Renal cortex interstitium (tissue), 11 donors: ENCODE measurements at regions not wholly inside any gene's neighbourhood (a gene's known extent, or its start where the extent isn't known, plus 50 kb on each side); places are given as distances from the start of the nearest gene placed in this dataset.

ENCODE experiments used
- DNase-seq, 11 donors: peaks; one replicate each; pipeline ENCODE4 v3.0.0-alpha.2; 2013; ENCODE audit warnings: low read depth in 9 of 11, low spot score in 4 of 11; ENCODE audit errors: extremely low read depth in 1 of 11

- no peak for DNase-seq
These were observed 104.4 kb downstream of the LIPG start for GRCh38 chr18:49666045-49666775.

DNA sequence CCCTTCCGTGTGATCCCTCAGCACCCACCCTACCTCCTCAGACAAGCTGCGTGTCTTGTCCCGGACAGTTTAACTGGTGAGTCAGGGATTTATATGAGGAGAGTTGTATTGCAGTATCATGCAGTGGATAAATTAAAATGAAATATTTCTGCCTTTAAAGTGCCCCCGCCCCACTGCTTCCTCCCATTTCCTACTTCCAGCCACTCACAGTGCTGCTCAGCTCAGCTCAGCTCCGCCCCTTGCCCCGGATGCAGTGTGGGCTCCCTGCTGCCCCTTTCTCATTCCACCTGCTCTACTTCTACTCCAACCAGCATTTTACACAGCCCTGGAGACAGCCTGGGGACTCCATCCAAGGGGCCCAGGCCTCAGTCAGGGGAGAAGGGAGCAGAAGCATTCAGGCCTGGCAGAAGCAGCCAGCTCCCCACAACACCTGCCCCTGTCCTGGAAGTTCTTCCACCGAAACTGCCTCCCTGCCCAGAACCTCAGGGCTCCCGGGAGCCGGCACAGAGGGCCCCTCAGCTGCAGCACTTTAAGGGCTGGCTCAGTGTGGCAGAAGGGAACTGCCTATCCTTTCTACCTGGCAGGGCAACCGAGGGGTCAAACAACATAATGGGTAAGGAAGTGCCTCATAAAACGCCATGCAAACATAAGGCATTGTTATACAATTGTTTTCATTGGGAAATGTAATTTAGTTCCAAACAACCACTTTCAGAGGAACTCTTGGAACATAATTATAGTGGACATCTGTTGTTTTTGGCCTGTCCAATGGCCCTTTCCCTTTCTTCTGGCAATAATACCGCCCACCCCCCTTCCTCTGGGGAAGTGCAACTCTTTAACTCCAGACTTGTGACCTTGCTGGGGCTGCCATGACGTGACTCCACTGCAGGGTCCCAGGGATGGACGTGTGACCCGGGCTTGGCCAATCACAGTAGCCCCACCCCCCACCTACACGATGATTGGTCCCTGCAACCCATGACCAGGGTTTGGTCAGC, 102.3 kb downstream of the LIPG start:
- no peak for DNase-seq

- no peak for DNase-seq
These were observed 100.6 kb downstream of the LIPG start for GRCh38 chr18:49662506-49662905.

DNA sequence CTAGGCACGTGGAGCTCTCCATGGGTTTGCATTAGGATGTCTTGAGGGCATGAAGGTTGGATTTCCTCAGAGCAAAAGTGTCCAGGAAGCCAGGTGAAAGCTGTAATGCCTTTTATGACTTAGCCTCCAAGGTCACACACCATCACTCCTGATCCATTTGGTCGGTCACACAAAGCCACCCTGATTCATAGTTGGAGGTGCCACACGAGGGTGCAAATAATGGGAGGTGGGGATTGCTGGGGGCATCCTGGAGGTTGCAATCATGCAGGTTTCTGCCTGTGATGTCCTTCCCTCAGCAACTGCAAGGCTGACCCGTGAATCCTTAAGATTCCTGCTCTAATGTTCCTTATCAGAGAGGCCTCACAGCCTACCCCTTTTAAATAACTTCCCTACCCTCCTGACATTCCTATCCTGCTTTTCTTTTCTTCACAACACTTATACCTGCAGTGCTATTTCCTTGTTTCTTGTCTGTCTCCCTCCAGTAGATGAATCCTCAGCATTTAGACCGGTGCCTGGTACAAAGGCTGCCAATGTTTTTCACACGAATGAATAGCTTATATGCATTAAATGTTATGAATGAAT, 97.1 kb downstream of the LIPG start:
- no peak for DNase-seq

DNA sequence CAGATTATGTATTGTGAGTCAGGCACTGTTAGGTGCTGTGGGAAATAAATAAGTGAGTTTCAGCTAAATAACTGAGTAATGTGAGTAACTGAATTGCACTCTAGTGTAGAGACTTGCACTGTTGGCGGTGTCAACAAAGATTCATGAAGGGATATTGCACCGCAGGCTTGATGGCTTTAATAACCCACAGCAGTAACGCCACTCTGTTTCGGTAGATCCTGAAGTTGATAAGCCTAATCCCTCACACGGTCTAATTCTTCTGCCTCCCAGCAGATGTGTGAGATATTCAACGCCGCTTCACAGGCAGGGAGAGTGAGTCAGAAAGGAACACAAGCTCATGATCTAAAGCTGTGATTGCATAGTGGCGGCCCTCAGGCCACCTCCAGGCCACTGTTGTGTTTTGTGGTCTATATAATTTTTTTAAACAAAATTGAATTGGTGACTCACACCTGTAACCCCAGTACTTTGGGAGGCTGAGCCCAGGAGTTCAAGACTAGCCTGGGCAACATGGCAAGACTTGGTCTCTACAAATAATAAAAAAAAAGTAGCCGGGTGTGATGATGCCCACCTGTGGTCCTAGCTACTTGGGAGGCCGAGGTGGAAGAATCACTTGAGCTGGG, 94.3 kb downstream of the LIPG start:
- DNase-seq: no peak

DNA sequence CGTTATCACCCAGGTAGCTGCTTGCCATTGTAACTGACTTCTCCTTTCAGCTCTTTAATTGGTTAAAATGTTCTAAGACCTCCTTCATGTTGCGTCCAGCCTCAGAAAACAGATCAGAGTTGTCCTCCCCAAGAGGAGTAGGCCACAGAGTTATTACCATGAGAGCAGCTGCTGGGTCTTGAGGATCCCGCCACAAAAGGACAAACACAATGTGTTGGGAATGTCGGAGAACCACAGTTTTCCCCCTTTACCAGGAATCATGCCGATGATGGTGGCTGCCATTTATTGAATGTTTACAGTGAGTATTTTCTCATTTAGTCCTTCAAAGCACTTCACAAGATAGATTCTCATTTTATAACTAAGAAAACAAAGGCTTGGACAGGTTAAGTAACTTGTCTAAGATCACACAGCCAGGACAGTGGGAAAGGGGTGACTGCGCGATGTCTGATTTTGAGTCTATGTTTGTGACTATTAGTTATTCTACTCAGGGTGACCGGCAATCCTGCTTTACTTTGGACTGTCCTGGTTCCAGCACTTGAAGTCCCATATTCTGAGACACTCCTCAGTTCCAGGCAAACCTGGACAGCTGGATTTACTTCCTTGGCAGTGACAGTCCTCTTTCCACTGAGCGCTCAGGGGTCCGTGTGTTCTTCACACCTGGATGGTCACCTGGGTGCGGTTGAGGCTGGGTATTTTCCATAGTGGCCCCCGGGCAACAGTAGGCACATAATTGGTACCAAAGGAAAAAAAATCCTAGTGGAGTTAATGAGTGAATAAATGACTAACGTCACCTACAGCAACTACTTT, 93.6 kb downstream of the LIPG start:
- no peak for DNase-seq

DNA sequence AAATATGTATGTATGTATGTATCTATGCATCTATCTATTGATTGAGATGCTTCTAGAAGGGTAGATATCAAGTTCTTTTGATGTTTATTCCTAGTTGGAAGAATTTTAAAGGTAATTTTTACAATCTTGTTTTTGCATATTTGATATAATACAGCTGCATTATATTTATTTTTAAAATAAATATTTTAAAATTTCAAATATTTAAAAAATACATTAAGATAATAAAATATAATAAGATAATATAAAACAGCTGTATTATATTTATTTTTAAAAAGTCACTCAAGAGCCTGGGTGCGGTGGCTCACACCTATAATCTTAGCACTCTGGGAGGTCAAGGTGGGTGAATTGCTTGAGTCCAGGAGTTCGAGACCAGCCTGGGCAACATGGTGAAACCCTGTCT, 92.5 kb downstream of the LIPG start:
- no peak for DNase-seq

- peak in 3 of 11 donors; percentile 29 to 47 (median 33) for DNase-seq
These were observed 91.2 kb downstream of the LIPG start for GRCh38 chr18:49652881-49653724.

DNA sequence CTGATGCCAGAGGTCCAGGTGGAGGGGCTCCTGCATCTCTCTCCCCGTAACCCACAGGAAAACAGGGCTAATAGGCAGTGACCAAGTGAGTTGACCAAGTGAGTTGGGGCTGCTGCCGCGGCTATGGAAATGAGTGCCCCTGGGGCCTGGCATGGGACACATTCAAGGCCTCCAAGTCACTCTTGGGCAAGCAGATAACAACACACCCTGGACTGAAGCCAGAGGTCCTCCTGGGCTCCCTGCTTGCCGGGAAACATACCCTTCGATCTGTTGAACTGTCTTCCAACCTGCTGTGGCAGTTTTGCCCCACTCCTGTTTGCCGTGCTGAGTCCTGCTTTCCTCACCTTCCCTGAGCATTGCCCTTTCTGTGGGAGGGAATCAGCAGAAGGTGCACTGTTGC, 89.2 kb downstream of the LIPG start:
- no peak for DNase-seq

GRCh38 chr18:49650426-49650891, 88.6 kb downstream of the LIPG start:
- DNase-seq: no peak

GRCh38 chr18:49648811-49649210, 87.0 kb downstream of the LIPG start:
- no peak for DNase-seq
